Neuronal stem cell (in vitro differentiated cells): ENCODE measurements at regions not wholly inside any gene's neighbourhood (a gene's known extent, or its start where the extent isn't known, plus 50 kb on each side); places are given as distances from the start of the nearest gene placed in this dataset.

Source experiments
- DNase-seq: peaks from one replicate; pipeline ENCODE4 v3.0.0-alpha.2; 2013; ENCODE audit warnings: low spot score
- H2AFZ ChIP-seq: one replicate; pipeline ENCODE4 v1.6.1; 2013; ENCODE audit warnings: mild to moderate bottlenecking, low read length, inconsistent platforms
- H2AK5ac ChIP-seq: 2 replicates; pipeline ENCODE4 v1.6.1; 2013; ENCODE audit warnings: low read depth, mild to moderate bottlenecking, inconsistent platforms, low read length, moderate library complexity, mixed read lengths
- H2BK120ac ChIP-seq: 2 replicates; pipeline ENCODE4 v1.6.1; 2013; ENCODE audit warnings: low read depth, mild to moderate bottlenecking, inconsistent platforms, low read length, moderate library complexity, mixed read lengths
- H2BK12ac ChIP-seq: one replicate; pipeline ENCODE4 v1.6.1; 2013; ENCODE audit warnings: low read length, inconsistent platforms
- H2BK15ac ChIP-seq: 2 replicates; pipeline ENCODE4 v1.6.1; 2013; ENCODE audit warnings: mild to moderate bottlenecking, low read length, inconsistent platforms, mixed read lengths
- H2BK5ac ChIP-seq: one replicate; pipeline ENCODE4 v1.6.1; 2013; ENCODE audit warnings: inconsistent platforms, mild to moderate bottlenecking, low read length, moderate library complexity
- H3K14ac ChIP-seq: one replicate; pipeline ENCODE4 v1.6.1; 2013; ENCODE audit warnings: low read length, inconsistent platforms
- H3K18ac ChIP-seq: 2 replicates; pipeline ENCODE4 v1.6.1; 2013; ENCODE audit warnings: low read length, inconsistent platforms
- H3K23ac ChIP-seq: 2 replicates; pipeline ENCODE4 v1.6.1; 2013; ENCODE audit warnings: low read depth, mild to moderate bottlenecking, mixed read lengths, low read length, inconsistent platforms; ENCODE audit not compliant: poor library complexity
- H3K27ac ChIP-seq: replicated peaks from 3 replicates; pipeline ENCODE4 v1.5.1; 2013; ENCODE audit warnings: low read length, inconsistent platforms
- H3K27me3 ChIP-seq, 3 experiments: 2 replicates each; pipeline ENCODE4 v1.6.1; 2013; ENCODE audit warnings: low read length in 3 of 3, mild to moderate bottlenecking in 2 of 3, inconsistent platforms in 1 of 3, low read depth in 1 of 3, mixed read lengths in 1 of 3, moderate library complexity in 1 of 3; ENCODE audit not compliant: control insufficient read depth in 3 of 3, insufficient read depth in 3 of 3
- H3K36me3 ChIP-seq, 2 donors: replicated peaks in 1 of 2; 2 replicates each; pipeline ENCODE4 v1.6.1; 2013; ENCODE audit warnings: low read length in 2 of 2; ENCODE audit not compliant: control insufficient read depth in 2 of 2, insufficient read depth in 2 of 2
- H3K4ac ChIP-seq: 2 replicates; pipeline ENCODE4 v1.6.1; 2013; ENCODE audit warnings: inconsistent platforms, mild to moderate bottlenecking, low read length, moderate library complexity
- H3K4me1 ChIP-seq, 2 donors: 1 replicate in 1 of 2; 2 replicates in 1 of 2; pipeline ENCODE4 v1.6.1; 2013; ENCODE audit warnings: low read length in 2 of 2, low read depth in 1 of 2; ENCODE audit not compliant: control insufficient read depth in 2 of 2, insufficient read depth in 1 of 2
- H3K4me2 ChIP-seq: one replicate; pipeline ENCODE4 v1.6.1; 2013; ENCODE audit warnings: mild to moderate bottlenecking, low read length, inconsistent platforms; ENCODE audit not compliant: insufficient read depth, poor library complexity, severe bottlenecking
- H3K4me3 ChIP-seq, 2 donors: 2 replicates each; pipeline ENCODE4 v1.5.1; 2013; ENCODE audit warnings: low read length in 2 of 2, mild to moderate bottlenecking in 2 of 2, inconsistent platforms in 1 of 2, moderate library complexity in 1 of 2
- H3K79me1 ChIP-seq: one replicate; pipeline ENCODE4 v1.6.1; 2013; ENCODE audit warnings: low read depth, mild to moderate bottlenecking, inconsistent platforms, low read length, moderate library complexity
- H3K9ac ChIP-seq: one replicate; pipeline ENCODE4 v1.6.1; 2013; ENCODE audit warnings: mild to moderate bottlenecking, low read depth, low read length, inconsistent platforms; ENCODE audit not compliant: poor library complexity
- H3K9me3 ChIP-seq, 2 donors: replicated peaks in 1 of 2; 2 replicates each; pipeline versions ENCODE3 to v1.6.1; 2013; ENCODE audit warnings: low read length in 2 of 2, mild to moderate bottlenecking in 2 of 2, inconsistent platforms in 1 of 2, low read depth in 1 of 2, mixed read lengths in 1 of 2, moderate library complexity in 1 of 2; ENCODE audit not compliant: control insufficient read depth in 2 of 2, insufficient read depth in 1 of 2
- H4K8ac ChIP-seq: one replicate; pipeline ENCODE4 v1.6.1; 2013; ENCODE audit warnings: low read depth, mild to moderate bottlenecking, inconsistent platforms, low read length, moderate library complexity
- H4K91ac ChIP-seq: one replicate; pipeline ENCODE4 v1.6.1; 2013; ENCODE audit warnings: low read length, low read depth, mild to moderate bottlenecking, inconsistent platforms; ENCODE audit not compliant: poor library complexity
- WGBS, 2 donors: extraction: QIAGEN DNeasy Blood & Tissue Kit; methylation state at CpG; one replicate each; pipeline ENCODE4 v1.1.7; 2013; ENCODE audit warnings: missing lambda C conversion rate in 2 of 2, mixed read lengths in 1 of 2; ENCODE audit not compliant: insufficient read length in 2 of 2, insufficient replicate concordance in 1 of 2; ENCODE audit errors: extremely low coverage in 2 of 2; 5-methylcytosine and 5-hydroxymethylcytosine counted together

- no peak overlapping the region for H3K14ac ChIP-seq
Observed at GRCh38 chr3:144200466-144200865, 228.8 kb downstream of the DIPK2A start.

GRCh38 chr3:144221761-144222160, 250.1 kb downstream of the DIPK2A start:
- Histone ChIP-seq H3K27ac (no peak overlapping the region), H3K4ac (no peak overlapping the region), H2BK5ac (no peak overlapping the region)

More at GRCh38 chr3:144200466-144200865, 228.8 kb downstream of the DIPK2A start:
- H3K18ac ChIP-seq = no peak overlapping the region
- no peak for DNase-seq
- peaks cover 0 to 4% of the 10 kb centered on the region in 2 donors for H3K4me1 ChIP-seq
- H3K4me2 ChIP-seq = no peak overlapping the region
- no peak overlapping the region for H4K91ac ChIP-seq
- H3K36me3 ChIP-seq = no peaks in the 10 kb centered on the region
- no peak overlapping the region for H3K4me3 ChIP-seq
- no peaks in the 10 kb centered on the region for H3K9me3 ChIP-seq
- no peak overlapping the region for H3K9ac ChIP-seq
- H3K4ac ChIP-seq = no peak overlapping the region
- no peak overlapping the region for H2AFZ ChIP-seq
- no peaks in the 10 kb centered on the region for H3K27me3 ChIP-seq
- no peak overlapping the region for H3K23ac ChIP-seq
- H2BK120ac ChIP-seq = no peak overlapping the region
- H2BK15ac ChIP-seq = no peak overlapping the region
- no peak overlapping the region for H2BK12ac ChIP-seq
- no peak overlapping the region for H2AK5ac ChIP-seq
- no peak overlapping the region for H3K27ac ChIP-seq
- H4K8ac ChIP-seq = no peak overlapping the region
- H2BK5ac ChIP-seq = no peak overlapping the region
- no peaks in the 10 kb centered on the region for H3K79me1 ChIP-seq

GRCh38 chr3:144229330-144229729, 257.7 kb downstream of the DIPK2A start:
- H4K8ac ChIP-seq = no peak overlapping the region
- H3K27me3 ChIP-seq = no peaks in the 10 kb centered on the region
- no peaks in the 10 kb centered on the region for H3K36me3 ChIP-seq
- no peak overlapping the region for H2AK5ac ChIP-seq
- H3K14ac ChIP-seq = no peak overlapping the region
- no peak overlapping the region for H3K18ac ChIP-seq
- no peaks in the 10 kb centered on the region for H3K79me1 ChIP-seq
- no peak overlapping the region for H2BK5ac ChIP-seq
- H2BK15ac ChIP-seq = no peak overlapping the region
- no peak overlapping the region for H2AFZ ChIP-seq
- no CpG with 5 or more reads among the region's 1 CpG for WGBS, 2 donors
- no peak overlapping the region for H3K23ac ChIP-seq
- H2BK120ac ChIP-seq = no peak overlapping the region
- H3K4me1 ChIP-seq = no peaks in the 10 kb centered on the region
- H4K91ac ChIP-seq = no peak overlapping the region
- no peak overlapping the region for H3K4ac ChIP-seq
- no peak overlapping the region for H3K4me3 ChIP-seq
- no peak overlapping the region for H2BK12ac ChIP-seq
- no peak overlapping the region for H3K4me2 ChIP-seq
- no peak for DNase-seq
- H3K9ac ChIP-seq = no peak overlapping the region
- H3K9me3 ChIP-seq = no peaks in the 10 kb centered on the region
- H3K27ac ChIP-seq = no peak overlapping the region

More at GRCh38 chr3:144221761-144222160, 250.1 kb downstream of the DIPK2A start:
- Histone ChIP-seq H3K23ac (no peak overlapping the region), H3K9ac (no peak overlapping the region), H3K4me2 (no peak overlapping the region), H3K18ac (no peak overlapping the region), H3K14ac (no peak overlapping the region), H2BK12ac (no peak overlapping the region), H3K36me3 (no peaks in the 10 kb centered on the region), H3K27me3 (no peaks in the 10 kb centered on the region), H2BK15ac (no peak overlapping the region), H4K91ac (no peak overlapping the region), H2BK120ac (no peak overlapping the region), H4K8ac (no peak overlapping the region), H3K4me3 (no peak overlapping the region), H2AFZ (no peak overlapping the region), H3K9me3 (no peaks in the 10 kb centered on the region), H3K79me1 (no peaks in the 10 kb centered on the region), H3K4me1 (no peaks in the 10 kb centered on the region), H2AK5ac (no peak overlapping the region)
- WGBS, 2 donors = no CpG with 5 or more reads among the region's 3 CpGs
- no peak for DNase-seq

GRCh38 chr3:144229953-144230352, 258.3 kb downstream of the DIPK2A start:
- Histone ChIP-seq H3K14ac (no peak overlapping the region), H3K23ac (no peak overlapping the region), H2BK5ac (no peak overlapping the region), H4K8ac (no peak overlapping the region), H2AFZ (no peak overlapping the region), H3K9ac (no peak overlapping the region), H2BK12ac (no peak overlapping the region), H3K36me3 (no peaks in the 10 kb centered on the region), H3K4me1 (no peaks in the 10 kb centered on the region), H3K4ac (no peak overlapping the region), H3K27ac (no peak overlapping the region), H4K91ac (no peak overlapping the region), H3K79me1 (no peaks in the 10 kb centered on the region), H2BK15ac (no peak overlapping the region), H2AK5ac (no peak overlapping the region), H3K27me3 (no peaks in the 10 kb centered on the region), H3K9me3 (no peaks in the 10 kb centered on the region), H3K18ac (no peak overlapping the region), H3K4me3 (no peak overlapping the region), H3K4me2 (no peak overlapping the region), H2BK120ac (no peak overlapping the region)
- no peak for DNase-seq
